Renal cortex interstitium (tissue), 11 donors: ENCODE measurements at regions not wholly inside any gene's neighbourhood (a gene's known extent, or its start where the extent isn't known, plus 50 kb on each side); places are given as distances from the start of the nearest gene placed in this dataset.

ENCODE experiments used
- DNase-seq, 11 donors: peaks; one replicate each; pipeline ENCODE4 v3.0.0-alpha.2; 2013; ENCODE audit warnings: low read depth in 9 of 11, low spot score in 4 of 11; ENCODE audit errors: extremely low read depth in 1 of 11

DNA sequence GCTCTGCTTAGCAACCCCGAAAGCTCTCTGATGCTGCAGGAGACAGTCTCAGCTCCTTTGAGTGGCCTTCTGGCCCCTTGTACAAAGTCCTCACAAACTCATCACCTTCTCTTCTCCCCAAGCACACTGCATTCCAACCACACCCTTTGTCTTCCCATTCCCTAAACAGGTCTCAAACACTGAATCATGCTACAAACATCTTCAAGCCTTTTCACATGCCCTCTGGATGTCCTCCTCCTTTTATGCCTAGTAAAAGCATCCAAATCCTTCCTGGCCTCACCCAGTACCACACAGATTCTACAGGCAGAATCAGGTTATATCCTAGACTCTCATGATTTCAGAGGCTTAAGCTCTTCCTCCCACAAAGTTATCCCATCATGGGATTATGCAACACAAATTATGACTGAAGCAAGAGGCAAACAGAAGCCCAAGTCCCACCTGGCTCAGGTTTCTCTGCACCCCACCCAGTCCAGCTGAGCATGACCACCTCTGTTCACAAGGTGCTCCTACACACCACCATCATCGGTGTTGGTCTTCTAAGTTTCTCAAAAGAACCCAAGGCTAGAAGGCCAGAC, 61.4 kb upstream of the PCED1B start:
- DNase-seq = no peak

DNA sequence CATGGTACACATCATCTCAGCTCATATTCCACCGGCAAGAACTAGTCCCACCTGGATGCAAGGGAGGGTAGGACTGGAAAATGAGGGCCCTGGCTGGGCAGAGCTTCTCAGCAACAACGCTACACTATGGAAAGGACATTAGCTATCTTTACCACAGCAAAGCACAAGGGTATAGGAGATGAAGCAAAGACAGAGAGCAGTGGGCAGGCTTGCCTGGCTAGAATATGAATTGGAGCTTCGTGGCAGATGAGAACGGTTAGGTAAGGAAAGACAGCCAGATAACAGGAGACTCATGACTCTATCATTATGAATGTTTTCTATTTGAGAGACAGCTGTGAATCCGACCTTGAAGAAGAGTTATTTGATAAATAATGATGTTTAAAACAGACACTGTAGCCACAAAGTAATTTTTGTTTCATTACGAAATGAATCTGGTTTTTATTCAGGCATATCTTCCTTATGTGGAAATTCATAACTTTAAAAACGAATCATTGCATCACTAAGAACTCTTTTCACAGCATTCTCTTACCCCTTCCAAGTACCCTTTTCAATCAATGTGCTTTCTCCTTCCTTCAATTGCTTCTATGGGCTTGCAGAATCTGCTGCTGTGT, 59.1 kb upstream of the PCED1B start:
- no peak for DNase-seq

DNA sequence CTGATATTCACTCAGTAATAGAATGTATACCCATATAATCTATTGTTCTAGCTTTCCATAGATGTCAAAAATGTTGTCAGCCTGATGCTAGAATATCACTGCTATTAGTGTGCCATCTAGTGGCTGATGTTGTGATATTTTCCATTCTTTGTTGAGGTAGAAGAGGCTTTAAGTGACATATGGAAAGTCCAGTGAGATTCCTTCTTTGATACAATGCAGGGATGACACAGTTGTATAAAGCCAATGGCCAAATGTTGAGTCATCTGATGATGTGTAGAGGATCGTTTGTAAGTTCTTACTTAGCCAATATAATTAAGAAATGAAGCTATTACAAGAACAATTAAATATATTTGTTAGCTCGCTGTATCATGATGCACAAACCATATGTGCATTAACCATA, 58.1 kb upstream of the PCED1B start:
- peak in 10 of 11 donors; percentile 25 to 62 (median 38) for DNase-seq

DNA sequence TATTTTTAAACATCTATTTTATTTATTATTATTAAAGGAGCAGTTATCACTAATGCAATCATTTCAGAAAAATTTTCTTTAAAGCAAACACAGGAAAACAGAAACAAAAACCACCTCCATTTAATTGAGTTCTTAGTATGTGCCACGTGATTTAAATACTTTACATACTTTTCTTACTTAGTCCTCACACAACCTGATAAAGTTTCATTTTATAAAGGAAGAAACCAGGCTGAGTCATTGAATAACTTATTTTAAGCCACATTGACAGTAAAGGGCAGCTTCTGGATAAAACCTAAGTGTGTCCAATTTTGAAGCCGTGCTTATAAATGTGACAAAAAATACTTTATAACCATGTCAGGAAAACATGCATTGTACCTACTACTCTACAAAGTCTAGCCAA, 57.1 kb upstream of the PCED1B start:
- DNase-seq = no peak

DNA sequence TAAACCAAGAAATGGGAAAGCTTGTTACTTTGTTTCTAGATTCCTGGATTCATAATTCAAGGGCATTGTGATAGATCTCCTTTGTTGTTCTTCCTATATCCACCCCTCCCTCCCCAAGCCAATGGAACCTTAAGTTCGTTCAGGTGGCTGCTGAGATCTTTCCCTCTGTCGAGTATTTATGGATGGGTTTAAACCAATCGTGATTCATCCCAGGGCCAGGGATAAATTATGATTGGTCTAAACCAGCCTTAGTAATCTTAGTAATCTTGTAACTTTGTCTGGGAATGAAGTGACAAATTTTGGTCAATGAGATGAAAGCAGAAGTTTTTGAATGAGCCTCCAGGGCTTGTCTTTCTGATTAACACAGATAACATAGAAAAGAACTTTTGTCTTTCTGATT, 56.1 kb upstream of the PCED1B start:
- DNase-seq = no peak

DNA sequence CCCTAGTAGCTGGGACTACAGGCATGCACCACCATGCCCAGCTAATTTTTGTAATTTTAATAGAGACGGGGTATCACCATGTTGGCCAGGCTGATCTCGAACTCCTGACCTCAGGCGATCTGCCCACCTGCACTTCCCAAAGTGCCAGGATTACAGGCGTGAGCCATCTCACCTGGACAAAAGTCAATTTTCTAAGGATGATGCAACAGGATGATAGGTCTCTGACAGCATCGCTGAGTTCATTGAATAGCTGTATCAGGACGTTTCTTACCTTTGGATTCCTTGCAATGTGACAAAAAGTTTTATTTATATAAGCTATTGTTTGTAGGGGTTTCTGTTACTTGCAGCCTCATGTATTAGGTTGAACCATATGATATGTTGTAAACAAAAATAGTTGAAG, 55.5 kb upstream of the PCED1B start:
- no peak for DNase-seq

DNA sequence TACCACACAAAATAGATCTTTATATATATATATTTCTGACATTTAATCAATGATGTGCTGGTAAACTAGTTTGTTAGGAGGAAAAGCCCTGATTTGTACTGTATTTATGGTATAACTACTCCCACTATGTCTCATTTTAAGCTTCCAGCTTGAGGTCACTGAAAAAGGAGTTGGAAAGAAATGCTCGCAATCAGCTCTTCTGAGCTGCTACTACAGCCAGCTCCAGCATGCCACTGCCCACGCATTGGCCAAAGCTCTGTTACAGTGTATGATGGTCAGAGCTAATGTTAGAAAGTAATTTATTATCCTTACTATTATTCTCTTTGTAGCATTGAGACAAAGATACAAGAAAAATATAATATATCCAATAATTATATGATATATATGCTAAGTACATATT, 55.0 kb upstream of the PCED1B start:
- DNase-seq = peak in 1 of 11 donors; percentile 18

DNA sequence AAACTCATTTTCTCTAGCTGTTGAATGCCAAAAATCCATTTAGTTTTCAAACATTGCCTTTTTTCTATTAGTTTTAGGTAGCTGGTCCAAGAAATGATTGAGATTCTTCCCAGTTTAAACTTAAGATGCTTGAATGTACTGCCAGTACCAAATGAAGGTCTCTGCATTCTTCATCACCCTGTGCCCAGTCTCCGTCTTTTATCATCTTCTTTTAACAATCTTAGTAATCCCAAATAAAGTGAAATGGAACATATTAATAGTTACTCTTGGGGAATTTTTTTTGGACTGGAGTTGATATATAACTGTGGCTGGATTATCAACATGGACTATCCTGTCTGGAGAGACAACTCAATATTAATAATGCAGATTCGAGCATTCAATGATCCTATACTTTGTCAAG, 54.1 kb upstream of the PCED1B start:
- no peak for DNase-seq

DNA sequence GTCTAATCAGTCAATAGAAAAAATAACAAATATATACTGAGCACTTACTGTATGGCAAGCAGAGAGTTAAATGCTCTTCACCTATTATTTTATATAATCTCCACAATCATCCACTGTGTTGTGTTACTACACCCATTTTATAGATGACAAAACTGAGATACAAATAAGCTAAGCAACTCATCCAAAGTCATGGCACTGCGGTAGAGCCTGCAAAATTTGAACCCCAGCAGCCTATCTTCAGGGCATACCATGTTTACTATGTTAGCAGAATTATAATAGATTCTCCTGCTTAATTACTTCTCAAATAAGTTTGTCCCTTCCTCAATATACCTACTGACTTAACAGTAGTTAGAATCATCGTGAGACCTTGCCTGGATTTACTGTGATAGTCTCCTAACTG, 53.6 kb upstream of the PCED1B start:
- no peak for DNase-seq

DNA sequence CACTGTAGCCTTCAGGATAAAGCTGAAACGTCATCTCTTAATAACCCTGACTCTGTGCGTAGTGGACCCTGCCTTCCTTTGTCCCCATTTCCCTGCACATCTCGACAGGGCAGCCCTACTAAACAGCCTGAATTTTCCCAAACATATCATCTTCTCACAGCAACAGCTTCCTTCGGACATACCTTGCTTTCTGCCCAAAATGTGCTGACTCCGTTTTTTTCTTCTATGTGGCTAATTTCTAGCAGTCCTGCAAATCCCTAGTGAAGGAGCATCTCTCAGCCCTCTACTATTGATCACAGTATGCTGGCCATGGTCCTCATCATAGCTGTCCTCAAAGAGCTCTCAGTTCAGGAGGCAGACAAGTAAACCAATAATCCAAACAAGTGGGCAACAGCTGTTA, 53.1 kb upstream of the PCED1B start:
- DNase-seq = no peak
